ENCODE measurements at regions not wholly inside any gene's neighbourhood (a gene's known extent, or its start where the extent isn't known, plus 50 kb on each side); places are given as distances from the start of the nearest gene placed in this dataset.
"Not testable (repeated sequence)": the region's sequence is repeated elsewhere in the genome, so short reads cannot be mapped to it uniquely, and the experiment has no call there.

DNA sequence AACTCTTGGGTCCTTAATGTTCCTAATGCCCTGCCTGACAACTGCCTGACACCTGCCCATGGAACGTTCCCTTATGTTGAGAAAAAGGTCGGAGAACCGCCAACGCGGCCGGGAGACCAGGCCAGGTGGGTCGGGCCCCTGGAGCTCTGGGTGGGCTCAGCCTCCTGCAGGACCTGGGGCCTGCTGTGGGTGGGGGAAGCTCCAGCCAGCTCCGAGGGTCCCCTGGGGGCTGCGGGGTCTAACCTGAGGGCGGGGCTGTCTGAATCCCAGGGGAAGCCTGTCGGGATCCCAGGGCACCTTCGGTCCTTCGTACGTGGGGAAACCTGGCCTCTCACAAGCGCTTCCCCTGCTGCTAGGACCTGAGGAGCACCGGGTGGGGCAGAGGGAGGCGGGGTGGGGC, 296.0 kb downstream of the NDUFA10 start:
- no peak for DNase-seq (ENCODE audit: low read depth in 2 of 2)

DNA sequence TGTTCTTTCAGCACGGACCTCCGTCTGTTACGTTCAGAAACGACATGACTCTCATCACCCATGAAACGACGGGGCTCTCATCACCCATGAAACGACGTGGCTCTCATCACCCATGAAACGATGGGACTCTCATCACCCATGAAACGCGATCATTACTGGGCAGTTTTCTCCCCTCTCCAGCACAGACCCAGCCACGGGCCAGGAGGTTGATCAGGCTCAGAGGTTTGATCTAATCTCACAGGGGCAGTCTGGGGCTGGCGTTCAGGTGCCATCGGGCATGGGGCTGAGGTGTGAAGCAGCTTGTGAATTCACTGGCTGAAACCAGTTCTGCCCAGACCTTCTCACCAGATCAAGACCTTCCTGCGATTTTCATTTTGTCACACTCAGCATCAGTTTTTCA, 296.4 kb downstream of the NDUFA10 start:
- DNase-seq (ENCODE audit: low read depth in 2 of 2) = no peak

GRCh38 chr2:239727776-239728600, 297.2 kb downstream of the NDUFA10 start:
- DNase-seq (ENCODE audit: low read depth in 2 of 2) = no peak

DNA sequence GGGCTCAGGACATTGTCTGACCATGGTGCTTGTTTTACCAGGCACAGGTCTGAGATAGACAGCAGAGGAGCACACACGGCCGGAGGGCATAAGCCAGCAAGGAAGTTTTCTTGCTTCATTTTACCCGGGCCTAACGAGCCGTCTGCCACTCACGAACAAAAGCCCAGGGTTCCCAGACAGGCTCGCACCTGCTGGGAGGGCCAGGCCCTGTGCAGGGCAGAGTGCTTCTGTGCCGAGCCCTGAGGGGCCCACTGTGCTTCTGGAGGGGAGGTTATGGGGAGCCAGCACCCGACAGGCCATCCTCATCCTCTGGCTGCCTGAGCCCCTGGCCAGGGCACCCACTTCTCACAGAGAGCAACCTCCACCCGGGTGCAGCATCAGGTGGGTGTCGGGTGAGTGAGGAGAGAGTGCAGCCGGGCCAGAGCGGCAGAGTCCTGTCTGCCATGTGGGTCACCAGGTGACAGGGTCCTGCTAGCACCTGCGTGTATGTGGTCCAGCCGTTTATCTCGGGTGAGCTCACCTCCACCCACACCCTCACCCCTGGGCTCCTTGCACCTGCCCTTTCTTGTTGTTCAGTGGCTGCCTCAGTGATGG, 297.9 kb downstream of the NDUFA10 start:
- DNase-seq (ENCODE audit: low read depth in 2 of 2) = no peak

- no peak for DNase-seq (ENCODE audit: low read depth in 2 of 2)
Measured at GRCh38 chr2:239726631-239727181, 298.4 kb downstream of the NDUFA10 start.

DNA sequence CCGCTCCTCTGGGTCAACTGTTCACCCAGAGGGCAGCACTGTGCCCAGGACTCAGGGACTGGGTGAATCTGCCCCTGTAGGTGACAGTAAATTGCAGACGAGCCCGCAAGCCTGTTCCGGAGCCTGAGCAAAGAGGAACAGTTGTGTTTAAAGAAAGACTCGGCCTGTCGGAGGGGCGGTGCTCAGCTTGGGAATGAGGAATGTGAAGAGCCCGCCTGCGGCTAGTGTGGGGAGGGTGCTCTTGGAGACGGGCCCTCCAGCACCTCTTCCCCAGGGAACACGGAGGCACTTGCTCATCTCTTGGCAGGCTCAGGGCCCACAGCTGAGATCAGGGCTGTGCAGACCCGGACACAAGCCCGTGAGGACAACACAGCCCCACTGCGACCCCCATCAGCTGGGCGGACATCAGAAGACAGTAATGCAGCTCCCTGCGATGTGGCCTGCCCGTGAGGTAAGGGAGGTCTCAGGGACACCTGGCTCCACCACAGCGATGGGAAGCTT, 299.0 kb downstream of the NDUFA10 start:
- no peak for DNase-seq (ENCODE audit: low read depth in 2 of 2)

DNA sequence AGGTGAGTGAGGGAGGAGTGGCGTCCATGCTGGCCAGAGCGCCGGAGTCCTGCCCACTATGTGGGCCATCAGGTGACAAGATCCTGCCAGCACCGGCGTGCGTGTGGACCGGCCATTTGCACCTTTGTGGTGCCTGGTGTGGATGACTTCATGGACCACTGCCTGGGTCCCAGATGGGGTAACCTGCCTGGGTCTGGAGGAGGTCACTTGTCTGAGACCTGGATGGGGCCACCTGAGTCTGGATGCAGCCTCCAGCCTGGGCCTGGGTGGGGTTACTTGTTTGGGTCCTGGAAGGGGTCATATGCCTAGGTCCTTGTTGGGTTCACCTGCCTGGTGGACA, 299.6 kb downstream of the NDUFA10 start:
- DNase-seq (ENCODE audit: low read depth in 2 of 2) = no peak

DNA sequence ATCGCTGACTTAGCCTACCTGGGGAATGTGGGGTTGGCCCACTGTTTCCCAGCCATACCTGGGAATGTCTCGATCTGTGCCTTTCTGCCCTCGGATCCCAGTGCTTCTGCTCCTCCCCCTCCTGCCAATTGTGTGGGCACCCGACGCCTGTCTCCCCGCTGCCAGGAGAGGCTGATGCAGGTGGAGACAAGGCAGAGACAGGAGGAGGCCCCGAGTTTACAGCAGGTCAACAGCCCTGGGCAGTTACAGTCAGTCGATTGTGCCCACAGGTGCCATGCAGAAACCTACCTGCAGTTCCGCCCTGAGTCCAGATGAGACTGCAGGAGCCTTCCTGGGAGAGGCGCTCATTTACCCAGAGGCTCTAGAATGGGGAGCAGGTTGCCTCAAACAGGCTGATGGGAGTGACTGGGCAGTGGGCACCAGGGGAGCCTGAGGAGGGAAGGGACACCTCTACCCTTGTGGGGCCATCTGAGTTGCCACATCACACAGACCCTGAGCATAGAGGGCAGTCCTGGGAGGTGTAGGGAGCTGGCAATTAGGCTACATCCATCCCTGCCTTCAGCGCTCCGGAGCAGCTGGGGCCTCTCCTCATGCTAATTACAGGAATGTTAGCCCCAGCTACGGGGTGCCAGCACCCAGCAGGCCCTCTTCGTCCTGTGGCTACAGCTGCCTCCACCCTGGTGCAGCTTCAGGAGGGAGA, 300.1 kb downstream of the NDUFA10 start:
- DNase-seq (ENCODE audit: low read depth in 2 of 2) = no peak

- DNase-seq (ENCODE audit: low read depth in 2 of 2) = no peak
Measured at GRCh38 chr2:239724194-239724849, 300.8 kb downstream of the NDUFA10 start.

DNA sequence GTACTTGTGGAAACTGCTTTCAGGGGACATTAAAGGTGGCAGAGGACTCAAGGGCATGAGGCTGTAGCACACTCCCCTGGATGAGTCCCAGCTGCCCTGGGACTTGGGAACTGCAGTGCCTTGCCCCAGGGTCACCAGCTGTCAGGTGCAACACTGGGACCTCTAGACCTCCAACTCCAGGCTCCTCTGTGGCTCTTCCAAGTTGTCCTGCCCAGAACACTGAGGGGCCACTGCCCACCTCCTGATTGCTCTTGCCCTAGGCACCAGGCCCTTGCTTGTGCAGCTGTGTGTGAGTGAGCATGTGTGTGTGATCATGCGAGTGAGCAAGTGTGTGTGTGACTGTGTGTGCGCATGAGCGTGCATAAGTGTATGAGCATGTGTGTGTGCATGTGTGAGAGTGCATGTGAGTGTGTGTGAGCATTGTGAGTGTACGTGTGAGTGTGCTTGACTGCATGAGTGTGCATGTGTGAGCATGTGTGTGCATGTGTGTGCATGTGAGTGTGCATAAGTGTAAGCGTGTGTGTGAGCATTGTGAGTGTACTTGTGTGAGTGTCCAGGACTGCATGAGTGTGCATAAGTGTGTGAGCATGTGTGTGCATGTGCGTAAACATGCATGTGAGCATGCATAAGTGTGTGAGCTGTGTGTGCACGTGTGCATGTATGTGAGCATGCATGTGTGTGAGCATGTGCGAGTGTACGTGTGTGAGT, 301.5 kb downstream of the NDUFA10 start:
- DNase-seq (ENCODE audit: low read depth in 2 of 2) = no peak

GRCh38 chr2:239722760-239723470, 302.2 kb downstream of the NDUFA10 start:
- DNase-seq (ENCODE audit: low read depth in 2 of 2) = no peak

DNA sequence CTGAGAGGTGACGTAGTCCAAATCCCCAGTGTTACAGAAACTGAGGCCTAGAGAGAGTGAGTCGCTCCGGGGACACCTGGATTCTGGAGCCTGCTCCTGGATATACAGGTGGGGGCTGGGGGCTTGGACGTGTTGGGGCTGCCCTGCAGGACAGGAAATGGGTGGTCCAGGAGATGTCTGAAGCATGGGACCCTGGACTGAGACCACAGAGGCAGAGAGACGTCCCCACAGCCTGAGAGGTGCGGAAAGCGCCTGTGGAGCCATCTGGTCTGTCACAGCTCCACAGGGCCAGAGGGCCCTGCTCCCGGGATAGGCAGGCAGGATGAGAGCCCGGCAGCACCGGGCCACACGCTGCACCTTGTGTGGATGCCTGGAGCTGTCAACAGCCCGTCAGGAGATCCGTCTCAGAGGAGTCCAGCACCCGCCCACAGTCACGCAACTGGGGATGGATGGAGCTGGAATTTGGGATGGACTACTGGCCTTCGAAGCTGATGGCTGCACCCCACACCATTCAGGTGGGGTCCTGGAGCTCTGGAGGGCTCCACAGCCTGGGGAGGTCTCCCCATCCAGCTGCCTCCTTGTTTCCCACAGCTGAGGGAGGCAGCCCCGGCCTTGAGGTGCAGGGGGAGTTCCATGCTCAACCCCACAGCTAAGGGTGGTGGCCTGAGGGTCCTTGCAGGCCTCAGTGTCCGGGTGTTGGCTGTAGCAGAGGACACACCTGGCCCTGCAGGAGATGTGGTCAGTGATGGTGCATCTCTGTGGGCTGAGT, 303.0 kb downstream of the NDUFA10 start:
- no peak for DNase-seq (ENCODE audit: low read depth in 2 of 2)

GRCh38 chr2:239721531-239721930, 303.6 kb downstream of the NDUFA10 start:
- DNase-seq (ENCODE audit: low read depth in 2 of 2) = no peak

GRCh38 chr2:239720361-239721360, 304.5 kb downstream of the NDUFA10 start:
- DNase-seq (ENCODE audit: low read depth in 2 of 2) = no peak

GRCh38 chr2:239719791-239720360, 305.3 kb downstream of the NDUFA10 start:
- no peak for DNase-seq (ENCODE audit: low read depth in 2 of 2)

DNA sequence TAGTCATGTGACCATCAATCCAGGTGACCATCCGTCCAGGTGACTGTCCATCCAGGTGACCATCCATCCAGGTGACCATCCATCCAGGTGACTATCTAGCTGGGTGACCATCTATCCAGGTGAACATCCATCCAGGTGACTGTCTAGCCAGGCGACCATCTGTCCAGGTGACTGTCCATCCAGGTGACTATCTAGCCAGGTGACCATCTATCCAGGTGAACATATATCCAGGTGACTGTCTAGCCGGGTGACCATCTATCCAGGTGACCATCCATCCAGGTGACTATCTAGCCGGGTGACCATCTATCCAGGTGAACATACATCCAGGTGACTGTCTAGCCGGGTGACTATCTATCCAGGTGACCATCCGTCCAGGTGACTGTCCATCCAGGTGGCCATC, 306.2 kb downstream of the NDUFA10 start:
- not testable (repeated sequence) for DNase-seq (ENCODE audit: low read depth in 2 of 2)

GRCh38 chr2:239717706-239718105, 307.4 kb downstream of the NDUFA10 start:
- no peak for DNase-seq (ENCODE audit: low read depth in 2 of 2)

GRCh38 chr2:239717319-239717675, 307.8 kb downstream of the NDUFA10 start:
- no peak for DNase-seq (ENCODE audit: low read depth in 2 of 2)
